A549 (cell line): ENCODE measurements at regions not wholly inside any gene's neighbourhood (a gene's known extent, or its start where the extent isn't known, plus 50 kb on each side); places are given as distances from the start of the nearest gene placed in this dataset.

Source experiments
- ATAC-seq, 2 experiments: fragments of 200-7000 bp in 1 of 2; fragments of >200 bp in 1 of 2; cut with Nextera tagmentation in 1 of 2; cut with Tn5 transposase in 1 of 2; 3 replicates each; pipeline versions ENCODE4 v1.8.0 to v1.9.1; 2018 to 2020; ENCODE audit warnings: mild to moderate bottlenecking in 1 of 2, moderate library complexity in 1 of 2
- CTCF ChIA-PET: fragments of 300-600 bp; sonication (Branson Sonifier 250); formaldehyde crosslinking; extraction: SDS; loops from one replicate; lab custom pipeline; 2021; ENCODE audit warnings: antibody characterized with exemption, inconsistent platforms; lab: Yijun Ruan, JAX
- POLR2A ChIA-PET: fragments of 350-600 bp; formaldehyde crosslinking; extraction: SDS; loops from one replicate; lab custom pipeline; 2021; ENCODE audit warnings: antibody characterized with exemption, inconsistent platforms; lab: Yijun Ruan, JAX
- DNase-seq, 2 experiments: peaks; one replicate each; pipeline versions ENCODE4 v3.0.0 to v3.0.0-alpha.2; 2011 to 2016; ENCODE audit warnings: low read depth in 1 of 2, low spot score in 1 of 2
- FAIRE-seq: peaks from 2 replicates; lab custom pipeline; 2011; peaks lifted over from hg19 to GRCh38; lab: Jason Lieb, UNC
- H3K27ac ChIP-seq, 2 experiments: fragments of >200 bp; sonication (Bioruptor Twin); formaldehyde crosslinking; 3 replicates each; pipeline ENCODE4 v1.5.1; 2016 to 2017
- H3K4me1 ChIP-seq: fragments of >200 bp; sonication (Bioruptor Twin); formaldehyde crosslinking; 3 replicates; pipeline ENCODE4 v1.6.1; 2016
- H3K4me2 ChIP-seq: fragments of >200 bp; sonication (Bioruptor Twin); formaldehyde crosslinking; 3 replicates; pipeline ENCODE4 v1.6.1; 2016
- H3K4me3 ChIP-seq: fragments of >200 bp; sonication (Bioruptor Twin); formaldehyde crosslinking; 3 replicates; pipeline ENCODE4 v1.5.1; 2016
- H3K9me3 ChIP-seq: fragments of >200 bp; sonication (Bioruptor Twin); formaldehyde crosslinking; 3 replicates; pipeline ENCODE4 v1.6.1; 2016
- CEBPB ChIP-seq, 2 experiments: fragments of >200 bp in 1 of 2; sonication (Bioruptor Twin) in 1 of 2; formaldehyde crosslinking in 1 of 2; IDR thresholded peaks; 2 replicates each; pipeline ENCODE4 v1.6.1; 2012 to 2016
- CHD4 ChIP-seq: fragments of 200-600 bp; sonication (generic); IDR thresholded peaks from 2 replicates; pipeline ENCODE4 v1.6.1; 2016; ENCODE audit warnings: antibody characterized with exemption, mild to moderate bottlenecking, borderline replicate concordance
- EHMT2 ChIP-seq: fragments of 200-600 bp; sonication (generic); IDR thresholded peaks from 2 replicates; pipeline ENCODE4 v1.6.1; 2016; ENCODE audit warnings: antibody characterized with exemption, low read depth, mild to moderate bottlenecking, moderate library complexity
- FOSB ChIP-seq: fragments of 250-450 bp; sonication (Bioruptor Pico); IDR thresholded peaks from 2 replicates; pipeline ENCODE4 v1.5.0; 2020; ENCODE audit warnings: mild to moderate bottlenecking, moderate library complexity
- HOXA7 ChIP-seq: fragments of 250-450 bp; sonication (Bioruptor Pico); IDR thresholded peaks from 2 replicates; pipeline ENCODE4 v1.5.0; 2020; ENCODE audit warnings: mild to moderate bottlenecking, moderate library complexity
- JUNB ChIP-seq: fragments of >200 bp; sonication (Bioruptor Twin); formaldehyde crosslinking; IDR thresholded peaks from 2 replicates; pipeline ENCODE4 v1.6.1; 2016
- KDM5A ChIP-seq: fragments of 200-600 bp; sonication (generic); IDR thresholded peaks from 2 replicates; pipeline ENCODE4 v1.6.1; 2016; ENCODE audit warnings: antibody characterized with exemption, mild to moderate bottlenecking
- MYC ChIP-seq: IDR thresholded peaks from 2 replicates; pipeline ENCODE4 v1.6.1; 2012; ENCODE audit warnings: mild to moderate bottlenecking, inconsistent platforms, low read length, improper control_type of control experiment, borderline replicate concordance
- NFE2L2 ChIP-seq: fragments of 150-350 bp; conservative IDR thresholded peaks from 2 replicates; pipeline ENCODE4 v1.6.1; 2014; ENCODE audit warnings: low read length
- PHF8 ChIP-seq: fragments of 200-600 bp; sonication (generic); IDR thresholded peaks from 2 replicates; pipeline ENCODE4 v1.6.1; 2016; ENCODE audit warnings: low read depth, mild to moderate bottlenecking, antibody characterized with exemption, moderate library complexity, borderline replicate concordance
- POLR2A ChIP-seq: IDR thresholded peaks from 2 replicates; pipeline ENCODE4 v1.6.1; 2012; ENCODE audit warnings: mild to moderate bottlenecking, low read length
- RCOR1 ChIP-seq: fragments of 150-350 bp; IDR thresholded peaks from 2 replicates; pipeline ENCODE4 v1.6.1; 2014; ENCODE audit warnings: antibody characterized with exemption, low read length, low read depth
- TFCP2L1 ChIP-seq: fragments of 250-450 bp; sonication (Bioruptor Pico); IDR thresholded peaks from 2 replicates; pipeline ENCODE4 v1.5.0; 2021; ENCODE audit warnings: mild to moderate bottlenecking
- ZFP36 ChIP-seq: fragments of 450-650 bp; IDR thresholded peaks from 2 replicates; pipeline ENCODE4 v1.6.1; 2014; ENCODE audit warnings: borderline replicate concordance; ENCODE audit not compliant: partially characterized antibody
- ZSCAN20 ChIP-seq: fragments of 250-450 bp; sonication (Bioruptor Pico); IDR thresholded peaks from 2 replicates; pipeline ENCODE4 v1.8.0; 2022; ENCODE audit warnings: mild to moderate bottlenecking, moderate library complexity
- WGBS: methylation state at CpG from one replicate; pipeline ENCODE4 v1.1.6; 2017; ENCODE audit errors: missing lambda C conversion rate; 5-methylcytosine and 5-hydroxymethylcytosine counted together
- TF ChIP-seq, protein P1 (sequence below): fragments of >200 bp; sonication (Bioruptor Twin); formaldehyde crosslinking; IDR thresholded peaks from 3 replicates; pipeline ENCODE4 v1.5.1; 2016
- TF ChIP-seq, protein P2 (sequence below): IDR thresholded peaks from 2 replicates; pipeline ENCODE4 v1.6.1; 2012; ENCODE audit warnings: low read depth, borderline replicate concordance
- TF ChIP-seq, protein P3 (sequence below): fragments of 150-350 bp; IDR thresholded peaks from 2 replicates; pipeline ENCODE4 v1.6.1; 2014; ENCODE audit warnings: low read depth, mild to moderate bottlenecking, low read length
- TF ChIP-seq, protein P4 (sequence below): IDR thresholded peaks from 2 replicates; pipeline ENCODE4 v1.6.1; 2012
- TF ChIP-seq, protein P5 (sequence below): fragments of >200 bp; sonication (Bioruptor Twin); formaldehyde crosslinking; IDR thresholded peaks from 3 replicates; pipeline ENCODE4 v1.6.1; 2016
- TF ChIP-seq, protein P6 (sequence below): fragments of 450-650 bp; IDR thresholded peaks from 2 replicates; pipeline ENCODE4 v1.6.1; 2014; ENCODE audit warnings: antibody characterized with exemption

DNA sequence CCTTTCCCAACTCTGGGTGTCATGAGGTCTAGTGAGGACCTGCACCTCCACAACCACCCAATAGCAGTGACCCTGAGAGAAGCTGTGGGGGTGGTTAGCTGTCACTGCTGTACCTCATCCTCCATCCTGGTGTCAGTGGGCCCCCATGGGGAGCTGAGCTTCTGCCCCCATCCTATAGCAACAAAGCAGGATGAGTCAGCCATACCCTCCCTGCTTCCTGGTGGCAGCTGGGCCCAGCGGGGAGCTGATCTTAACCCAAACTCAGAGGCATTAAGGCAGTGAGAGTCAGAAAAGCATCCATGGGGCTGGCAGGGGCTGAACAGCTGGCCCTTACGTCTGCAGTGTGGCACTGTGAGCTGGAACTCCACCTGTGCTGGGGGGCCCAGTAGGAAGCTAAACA, 247.8 kb upstream of the HDAC4 start:
- Histone ChIP-seq H3K27ac (no peak overlapping the region), H3K9me3 (no peaks in the 10 kb centered on the region), H3K4me2 (no peak overlapping the region), H3K4me1 (no peaks in the 10 kb centered on the region), H3K4me3 (no peak overlapping the region)
- FAIRE-seq = no peak
- CTCF ChIA-PET = no interaction called here
- POLR2A ChIA-PET = no interaction called here
- ATAC-seq = no peak
- DNase-seq = no peak
- TF ChIP-seq RCOR1 = no peak
- no peak for TF ChIP-seq POLR2A
- TF ChIP-seq PHF8 = no peak
- TF ChIP-seq, protein P1, sequence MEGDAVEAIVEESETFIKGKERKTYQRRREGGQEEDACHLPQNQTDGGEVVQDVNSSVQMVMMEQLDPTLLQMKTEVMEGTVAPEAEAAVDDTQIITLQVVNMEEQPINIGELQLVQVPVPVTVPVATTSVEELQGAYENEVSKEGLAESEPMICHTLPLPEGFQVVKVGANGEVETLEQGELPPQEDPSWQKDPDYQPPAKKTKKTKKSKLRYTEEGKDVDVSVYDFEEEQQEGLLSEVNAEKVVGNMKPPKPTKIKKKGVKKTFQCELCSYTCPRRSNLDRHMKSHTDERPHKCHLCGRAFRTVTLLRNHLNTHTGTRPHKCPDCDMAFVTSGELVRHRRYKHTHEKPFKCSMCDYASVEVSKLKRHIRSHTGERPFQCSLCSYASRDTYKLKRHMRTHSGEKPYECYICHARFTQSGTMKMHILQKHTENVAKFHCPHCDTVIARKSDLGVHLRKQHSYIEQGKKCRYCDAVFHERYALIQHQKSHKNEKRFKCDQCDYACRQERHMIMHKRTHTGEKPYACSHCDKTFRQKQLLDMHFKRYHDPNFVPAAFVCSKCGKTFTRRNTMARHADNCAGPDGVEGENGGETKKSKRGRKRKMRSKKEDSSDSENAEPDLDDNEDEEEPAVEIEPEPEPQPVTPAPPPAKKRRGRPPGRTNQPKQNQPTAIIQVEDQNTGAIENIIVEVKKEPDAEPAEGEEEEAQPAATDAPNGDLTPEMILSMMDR = no peak
- no peak for TF ChIP-seq ZSCAN20 (CRISPR knock-in tag)
- TF ChIP-seq MYC = no peak
- TF ChIP-seq ZFP36 = no peak
- no peak for TF ChIP-seq JUNB
- TF ChIP-seq HOXA7 (CRISPR knock-in tag) = no peak
- TF ChIP-seq, protein P2, sequence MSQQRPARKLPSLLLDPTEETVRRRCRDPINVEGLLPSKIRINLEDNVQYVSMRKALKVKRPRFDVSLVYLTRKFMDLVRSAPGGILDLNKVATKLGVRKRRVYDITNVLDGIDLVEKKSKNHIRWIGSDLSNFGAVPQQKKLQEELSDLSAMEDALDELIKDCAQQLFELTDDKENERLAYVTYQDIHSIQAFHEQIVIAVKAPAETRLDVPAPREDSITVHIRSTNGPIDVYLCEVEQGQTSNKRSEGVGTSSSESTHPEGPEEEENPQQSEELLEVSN = no peak
- TF ChIP-seq, protein P3, sequence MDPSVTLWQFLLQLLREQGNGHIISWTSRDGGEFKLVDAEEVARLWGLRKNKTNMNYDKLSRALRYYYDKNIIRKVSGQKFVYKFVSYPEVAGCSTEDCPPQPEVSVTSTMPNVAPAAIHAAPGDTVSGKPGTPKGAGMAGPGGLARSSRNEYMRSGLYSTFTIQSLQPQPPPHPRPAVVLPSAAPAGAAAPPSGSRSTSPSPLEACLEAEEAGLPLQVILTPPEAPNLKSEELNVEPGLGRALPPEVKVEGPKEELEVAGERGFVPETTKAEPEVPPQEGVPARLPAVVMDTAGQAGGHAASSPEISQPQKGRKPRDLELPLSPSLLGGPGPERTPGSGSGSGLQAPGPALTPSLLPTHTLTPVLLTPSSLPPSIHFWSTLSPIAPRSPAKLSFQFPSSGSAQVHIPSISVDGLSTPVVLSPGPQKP = no peak
- no peak for TF ChIP-seq CEBPB (IDR thresholded peaks at IDR 0.05)
- TF ChIP-seq, protein P4, sequence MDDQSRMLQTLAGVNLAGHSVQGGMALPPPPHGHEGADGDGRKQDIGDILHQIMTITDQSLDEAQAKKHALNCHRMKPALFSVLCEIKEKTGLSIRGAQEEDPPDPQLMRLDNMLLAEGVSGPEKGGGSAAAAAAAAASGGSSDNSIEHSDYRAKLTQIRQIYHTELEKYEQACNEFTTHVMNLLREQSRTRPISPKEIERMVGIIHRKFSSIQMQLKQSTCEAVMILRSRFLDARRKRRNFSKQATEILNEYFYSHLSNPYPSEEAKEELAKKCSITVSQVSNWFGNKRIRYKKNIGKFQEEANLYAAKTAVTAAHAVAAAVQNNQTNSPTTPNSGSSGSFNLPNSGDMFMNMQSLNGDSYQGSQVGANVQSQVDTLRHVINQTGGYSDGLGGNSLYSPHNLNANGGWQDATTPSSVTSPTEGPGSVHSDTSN = no peak
- TF ChIP-seq CHD4 = no peak
- TF ChIP-seq, protein P5, sequence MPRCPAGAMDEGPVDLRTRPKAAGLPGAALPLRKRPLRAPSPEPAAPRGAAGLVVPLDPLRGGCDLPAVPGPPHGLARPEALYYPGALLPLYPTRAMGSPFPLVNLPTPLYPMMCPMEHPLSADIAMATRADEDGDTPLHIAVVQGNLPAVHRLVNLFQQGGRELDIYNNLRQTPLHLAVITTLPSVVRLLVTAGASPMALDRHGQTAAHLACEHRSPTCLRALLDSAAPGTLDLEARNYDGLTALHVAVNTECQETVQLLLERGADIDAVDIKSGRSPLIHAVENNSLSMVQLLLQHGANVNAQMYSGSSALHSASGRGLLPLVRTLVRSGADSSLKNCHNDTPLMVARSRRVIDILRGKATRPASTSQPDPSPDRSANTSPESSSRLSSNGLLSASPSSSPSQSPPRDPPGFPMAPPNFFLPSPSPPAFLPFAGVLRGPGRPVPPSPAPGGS = no peak
- TF ChIP-seq TFCP2L1 = no peak
- no peak for TF ChIP-seq KDM5A
- TF ChIP-seq FOSB (CRISPR knock-in tag) = no peak
- no peak for TF ChIP-seq NFE2L2
- TF ChIP-seq EHMT2 = no peak
- WGBS = 18% methylated on average over 1 of the region's 2 CpGs

DNA sequence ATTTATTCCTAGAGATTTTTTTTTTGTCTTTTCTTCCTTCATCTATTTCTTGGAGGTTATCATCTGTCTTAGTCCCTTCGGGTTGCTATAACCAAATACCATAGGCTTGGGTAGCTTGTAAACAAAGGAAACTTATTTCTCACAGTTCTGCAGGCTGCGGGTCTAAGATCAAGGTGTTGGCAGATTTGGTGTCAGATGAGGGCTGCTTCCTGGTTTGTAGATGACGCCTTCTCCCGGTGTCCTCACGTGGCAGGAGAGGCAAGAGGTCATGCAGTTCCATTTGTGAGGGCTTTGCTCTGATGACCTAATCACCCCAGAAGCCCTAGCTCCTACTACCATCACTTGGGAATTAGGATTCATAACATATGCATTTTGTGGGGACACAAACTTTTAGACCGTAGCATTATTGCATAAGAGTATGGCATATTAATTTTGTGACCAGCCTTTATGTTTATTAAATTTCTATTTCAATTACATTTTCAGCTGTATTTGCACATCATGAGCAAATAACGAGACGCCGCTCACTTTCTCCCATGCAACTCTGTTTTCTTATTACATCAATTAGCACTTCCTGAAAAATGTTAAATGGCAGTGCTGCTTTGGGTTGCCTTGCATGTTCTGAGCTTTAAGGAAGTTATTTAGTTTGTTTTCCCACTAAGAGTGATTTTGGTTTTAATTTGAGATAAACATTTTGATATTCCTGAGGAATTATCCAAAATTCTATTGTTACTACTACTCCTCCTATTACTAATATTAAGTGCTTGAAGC, 246.4 kb upstream of the HDAC4 start:
- WGBS = 28% methylated on average over 9 of the region's 9 CpGs
- Histone ChIP-seq H3K4me3 (no peak overlapping the region), H3K27ac (no peak overlapping the region), H3K9me3 (no peaks in the 10 kb centered on the region), H3K4me1 (no peaks in the 10 kb centered on the region), H3K4me2 (no peak overlapping the region)
- ATAC-seq (no peak), FAIRE-seq (no peak), DNase-seq (no peak)
- POLR2A ChIA-PET = no interaction called here
- CTCF ChIA-PET = no interaction called here
- TF ChIP-seq NFE2L2 = no peak
- TF ChIP-seq, protein P6, sequence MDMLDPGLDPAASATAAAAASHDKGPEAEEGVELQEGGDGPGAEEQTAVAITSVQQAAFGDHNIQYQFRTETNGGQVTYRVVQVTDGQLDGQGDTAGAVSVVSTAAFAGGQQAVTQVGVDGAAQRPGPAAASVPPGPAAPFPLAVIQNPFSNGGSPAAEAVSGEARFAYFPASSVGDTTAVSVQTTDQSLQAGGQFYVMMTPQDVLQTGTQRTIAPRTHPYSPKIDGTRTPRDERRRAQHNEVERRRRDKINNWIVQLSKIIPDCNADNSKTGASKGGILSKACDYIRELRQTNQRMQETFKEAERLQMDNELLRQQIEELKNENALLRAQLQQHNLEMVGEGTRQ = no peak
